ENCODE measurements at regions not wholly inside any gene's neighbourhood (a gene's known extent, or its start where the extent isn't known, plus 50 kb on each side); places are given as distances from the start of the nearest gene placed in this dataset.

DNA sequence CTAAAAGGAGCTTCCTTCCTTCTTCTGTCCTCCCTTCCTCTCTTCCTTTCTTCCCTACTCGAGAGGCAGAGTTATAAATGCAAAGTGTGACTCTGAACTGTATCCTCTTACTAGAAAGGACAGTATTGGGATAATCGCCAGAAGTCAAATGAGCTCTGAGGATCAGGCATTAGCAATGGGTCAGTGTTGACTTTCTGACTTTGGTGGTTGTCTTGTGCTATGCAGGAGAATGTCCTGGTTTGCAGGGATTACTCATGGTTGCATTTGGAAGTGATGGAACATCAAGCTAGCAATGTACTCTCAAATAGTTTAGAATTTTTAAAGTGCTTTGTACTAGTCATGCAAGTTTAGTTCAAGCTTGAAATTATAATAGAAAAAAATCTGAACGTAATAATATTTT is 115.6 kb downstream of the TXNL1 start:
- Histone ChIP-seq H3K4me1 (ENCODE audit: control insufficient read depth, low read depth, low read length) (no peaks in the 10 kb centered on the region), H3K27me3 (ENCODE audit: insufficient read depth, low read length, poor library complexity) (no peaks in the 10 kb centered on the region), H3K23ac (ENCODE audit: low read length) (no peak overlapping the region), H3K4ac (ENCODE audit: low read depth, low read length) (no peak overlapping the region), H3K79me1 (ENCODE audit: low read length) (no peaks in the 10 kb centered on the region), H3K56ac (ENCODE audit: low read length) (no peak overlapping the region), H2AK5ac (ENCODE audit: low read length) (no peak overlapping the region), H4K5ac (ENCODE audit: low read length) (no peak overlapping the region), H3K79me2 (ENCODE audit: control insufficient read depth, insufficient read depth, low read length) (no peaks in the 10 kb centered on the region), H2BK120ac (ENCODE audit: low read depth, low read length) (no peak overlapping the region), H3K4me3 (ENCODE audit: low read length) (no peak overlapping the region), H4K8ac (ENCODE audit: low read depth, low read length) (no peak overlapping the region), H3K27ac (ENCODE audit: low read depth, low read length) (no peak overlapping the region), H3K4me2 (ENCODE audit: low read length) (no peak overlapping the region), H2BK5ac (ENCODE audit: low read length) (no peak overlapping the region), H3K18ac (ENCODE audit: low read length) (no peak overlapping the region), H3K36me3 (ENCODE audit: control insufficient read depth, insufficient read depth, low read length) (no peaks in the 10 kb centered on the region), H2BK15ac (replicated peaks; ENCODE audit: low read depth) (no peak overlapping the region), H3K9ac (ENCODE audit: low read length) (no peak overlapping the region)
- DNase-seq, result no peak
- no CpG with 5 or more reads among the region's 3 CpGs for WGBS (ENCODE audit: extremely low coverage, insufficient coverage, low lambda C conversion rate)

GRCh38 chr18:56521263-56521662 is 117.1 kb downstream of the TXNL1 start:
- H2AK5ac ChIP-seq (ENCODE audit: low read length), result no peak overlapping the region
- no peak overlapping the region for H3K4ac ChIP-seq (ENCODE audit: low read depth, low read length)
- no peak overlapping the region for H2BK15ac ChIP-seq (replicated peaks; ENCODE audit: low read depth)
- no CpG with 5 or more reads among the region's 3 CpGs for WGBS (ENCODE audit: extremely low coverage, insufficient coverage, low lambda C conversion rate)
- no peaks in the 10 kb centered on the region for H3K79me1 ChIP-seq (ENCODE audit: low read length)
- no peaks in the 10 kb centered on the region for H3K27me3 ChIP-seq (ENCODE audit: insufficient read depth, low read length, poor library complexity)
- no peak overlapping the region for H2BK5ac ChIP-seq (ENCODE audit: low read length)
- no peak overlapping the region for H3K4me3 ChIP-seq (ENCODE audit: low read length)
- no peak overlapping the region for H4K5ac ChIP-seq (ENCODE audit: low read length)
- no peak overlapping the region for H3K27ac ChIP-seq (ENCODE audit: low read depth, low read length)
- H3K56ac ChIP-seq (ENCODE audit: low read length), result no peak overlapping the region
- H3K9ac ChIP-seq (ENCODE audit: low read length), result no peak overlapping the region
- no peak overlapping the region for H3K4me2 ChIP-seq (ENCODE audit: low read length)
- no peaks in the 10 kb centered on the region for H3K79me2 ChIP-seq (ENCODE audit: control insufficient read depth, insufficient read depth, low read length)
- H3K4me1 ChIP-seq (ENCODE audit: control insufficient read depth, low read depth, low read length), result no peaks in the 10 kb centered on the region
- H3K23ac ChIP-seq (ENCODE audit: low read length), result no peak overlapping the region
- H2BK120ac ChIP-seq (ENCODE audit: low read depth, low read length), result no peak overlapping the region
- DNase-seq, result no peak
- H4K8ac ChIP-seq (ENCODE audit: low read depth, low read length), result no peak overlapping the region
- H3K18ac ChIP-seq (ENCODE audit: low read length), result no peak overlapping the region
- no peaks in the 10 kb centered on the region for H3K36me3 ChIP-seq (ENCODE audit: control insufficient read depth, insufficient read depth, low read length)

- no CpG with 5 or more reads among the region's 9 CpGs for WGBS (ENCODE audit: extremely low coverage, insufficient coverage, low lambda C conversion rate)
- DNase-seq, result no peak
- no peak overlapping the region for H4K5ac ChIP-seq (ENCODE audit: low read length)
These were observed 120.6 kb downstream of the TXNL1 start for GRCh38 chr18:56517761-56518160.

DNA sequence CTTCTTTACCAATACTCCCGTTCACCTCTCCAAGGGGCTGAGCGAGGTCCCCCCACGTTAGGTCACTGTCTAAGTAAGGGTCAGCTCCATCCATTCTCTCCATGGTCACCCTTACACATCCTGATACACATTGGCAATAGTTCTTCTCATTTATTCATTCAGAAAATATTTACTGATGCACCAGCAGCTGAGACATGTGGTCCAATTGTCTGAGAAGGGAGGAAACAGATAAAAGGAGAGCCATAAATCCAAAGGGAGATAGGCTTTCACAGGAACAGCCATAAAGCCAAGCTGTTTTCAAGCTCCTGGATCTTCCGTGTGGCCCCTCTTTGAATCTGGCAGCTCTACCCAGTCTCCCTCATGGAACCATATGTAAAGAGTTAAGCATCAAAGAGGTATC is 121.2 kb downstream of the TXNL1 start:
- Histone ChIP-seq H3K36me3 (ENCODE audit: control insufficient read depth, insufficient read depth, low read length) (no peaks in the 10 kb centered on the region), H3K18ac (ENCODE audit: low read length) (no peak overlapping the region), H2BK120ac (ENCODE audit: low read depth, low read length) (no peak overlapping the region), H3K23ac (ENCODE audit: low read length) (no peak overlapping the region), H3K4ac (ENCODE audit: low read depth, low read length) (no peak overlapping the region), H3K56ac (ENCODE audit: low read length) (no peak overlapping the region), H3K4me1 (ENCODE audit: control insufficient read depth, low read depth, low read length) (no peaks in the 10 kb centered on the region), H3K9ac (ENCODE audit: low read length) (no peak overlapping the region), H4K5ac (ENCODE audit: low read length) (no peak overlapping the region), H3K79me1 (ENCODE audit: low read length) (no peaks in the 10 kb centered on the region), H3K27me3 (ENCODE audit: insufficient read depth, low read length, poor library complexity) (no peaks in the 10 kb centered on the region), H3K79me2 (ENCODE audit: control insufficient read depth, insufficient read depth, low read length) (no peaks in the 10 kb centered on the region), H3K27ac (ENCODE audit: low read depth, low read length) (no peak overlapping the region), H2AK5ac (ENCODE audit: low read length) (no peak overlapping the region), H2BK15ac (replicated peaks; ENCODE audit: low read depth) (no peak overlapping the region), H3K4me2 (ENCODE audit: low read length) (no peak overlapping the region), H3K4me3 (ENCODE audit: low read length) (no peak overlapping the region), H2BK5ac (ENCODE audit: low read length) (no peak overlapping the region), H4K8ac (ENCODE audit: low read depth, low read length) (no peak overlapping the region)
- no CpG with 5 or more reads among the region's 4 CpGs for WGBS (ENCODE audit: extremely low coverage, insufficient coverage, low lambda C conversion rate)
- DNase-seq, result no peak

More at GRCh38 chr18:56517761-56518160, 120.6 kb downstream of the TXNL1 start:
- no peak overlapping the region for H3K4ac ChIP-seq (ENCODE audit: low read depth, low read length)
- H3K79me1 ChIP-seq (ENCODE audit: low read length), result no peaks in the 10 kb centered on the region
- H2AK5ac ChIP-seq (ENCODE audit: low read length), result no peak overlapping the region
- no peak overlapping the region for H2BK15ac ChIP-seq (replicated peaks; ENCODE audit: low read depth)
- H3K9ac ChIP-seq (ENCODE audit: low read length), result no peak overlapping the region
- no peaks in the 10 kb centered on the region for H3K36me3 ChIP-seq (ENCODE audit: control insufficient read depth, insufficient read depth, low read length)
- H3K4me1 ChIP-seq (ENCODE audit: control insufficient read depth, low read depth, low read length), result no peaks in the 10 kb centered on the region
- no peak overlapping the region for H2BK120ac ChIP-seq (ENCODE audit: low read depth, low read length)
- H3K18ac ChIP-seq (ENCODE audit: low read length), result no peak overlapping the region
- H3K4me3 ChIP-seq (ENCODE audit: low read length), result no peak overlapping the region
- H4K8ac ChIP-seq (ENCODE audit: low read depth, low read length), result no peak overlapping the region
- no peaks in the 10 kb centered on the region for H3K79me2 ChIP-seq (ENCODE audit: control insufficient read depth, insufficient read depth, low read length)
- H3K23ac ChIP-seq (ENCODE audit: low read length), result no peak overlapping the region
- H3K27me3 ChIP-seq (ENCODE audit: insufficient read depth, low read length, poor library complexity), result no peaks in the 10 kb centered on the region
- no peak overlapping the region for H2BK5ac ChIP-seq (ENCODE audit: low read length)
- no peak overlapping the region for H3K27ac ChIP-seq (ENCODE audit: low read depth, low read length)
- no peak overlapping the region for H3K56ac ChIP-seq (ENCODE audit: low read length)
- no peak overlapping the region for H3K4me2 ChIP-seq (ENCODE audit: low read length)

GRCh38 chr18:56516789-56517188 is 121.6 kb downstream of the TXNL1 start:
- no peak overlapping the region for H3K4ac ChIP-seq (ENCODE audit: low read depth, low read length)
- DNase-seq, result no peak
- no peaks in the 10 kb centered on the region for H3K36me3 ChIP-seq (ENCODE audit: control insufficient read depth, insufficient read depth, low read length)
- H3K9ac ChIP-seq (ENCODE audit: low read length), result no peak overlapping the region
- H3K79me2 ChIP-seq (ENCODE audit: control insufficient read depth, insufficient read depth, low read length), result no peaks in the 10 kb centered on the region
- no peak overlapping the region for H4K8ac ChIP-seq (ENCODE audit: low read depth, low read length)
- H3K23ac ChIP-seq (ENCODE audit: low read length), result no peak overlapping the region
- no peak overlapping the region for H3K4me3 ChIP-seq (ENCODE audit: low read length)
- H2BK5ac ChIP-seq (ENCODE audit: low read length), result no peak overlapping the region
- H3K27me3 ChIP-seq (ENCODE audit: insufficient read depth, low read length, poor library complexity), result no peaks in the 10 kb centered on the region
- no peak overlapping the region for H2AK5ac ChIP-seq (ENCODE audit: low read length)
- H3K4me1 ChIP-seq (ENCODE audit: control insufficient read depth, low read depth, low read length), result no peaks in the 10 kb centered on the region
- H3K79me1 ChIP-seq (ENCODE audit: low read length), result no peaks in the 10 kb centered on the region
- no CpG with 5 or more reads among the region's 4 CpGs for WGBS (ENCODE audit: extremely low coverage, insufficient coverage, low lambda C conversion rate)
- H2BK15ac ChIP-seq (replicated peaks; ENCODE audit: low read depth), result no peak overlapping the region
- no peak overlapping the region for H2BK120ac ChIP-seq (ENCODE audit: low read depth, low read length)
- no peak overlapping the region for H3K4me2 ChIP-seq (ENCODE audit: low read length)
- H4K5ac ChIP-seq (ENCODE audit: low read length), result no peak overlapping the region
- no peak overlapping the region for H3K18ac ChIP-seq (ENCODE audit: low read length)
- no peak overlapping the region for H3K56ac ChIP-seq (ENCODE audit: low read length)
- no peak overlapping the region for H3K27ac ChIP-seq (ENCODE audit: low read depth, low read length)

- Histone ChIP-seq H4K8ac (ENCODE audit: low read depth, low read length) (no peak overlapping the region), H3K4me3 (ENCODE audit: low read length) (no peak overlapping the region), H2BK5ac (ENCODE audit: low read length) (no peak overlapping the region), H2BK15ac (replicated peaks; ENCODE audit: low read depth) (no peak overlapping the region), H2BK120ac (ENCODE audit: low read depth, low read length) (no peak overlapping the region), H3K36me3 (ENCODE audit: control insufficient read depth, insufficient read depth, low read length) (no peaks in the 10 kb centered on the region), H3K4me1 (ENCODE audit: control insufficient read depth, low read depth, low read length) (no peaks in the 10 kb centered on the region), H3K18ac (ENCODE audit: low read length) (no peak overlapping the region), H3K4me2 (ENCODE audit: low read length) (no peak overlapping the region), H3K9ac (ENCODE audit: low read length) (no peak overlapping the region), H3K79me2 (ENCODE audit: control insufficient read depth, insufficient read depth, low read length) (no peaks in the 10 kb centered on the region), H2AK5ac (ENCODE audit: low read length) (no peak overlapping the region), H3K79me1 (ENCODE audit: low read length) (no peaks in the 10 kb centered on the region), H3K23ac (ENCODE audit: low read length) (no peak overlapping the region), H3K27me3 (ENCODE audit: insufficient read depth, low read length, poor library complexity) (no peaks in the 10 kb centered on the region), H3K4ac (ENCODE audit: low read depth, low read length) (no peak overlapping the region), H4K5ac (ENCODE audit: low read length) (no peak overlapping the region), H3K56ac (ENCODE audit: low read length) (no peak overlapping the region), H3K27ac (ENCODE audit: low read depth, low read length) (no peak overlapping the region)
- DNase-seq, result no peak
- WGBS (ENCODE audit: extremely low coverage, insufficient coverage, low lambda C conversion rate), result no CpG with 5 or more reads among the region's 3 CpGs
These were observed 122.9 kb downstream of the TXNL1 start for GRCh38 chr18:56515522-56515921.
